Fibroblast of lung (primary cell): ENCODE measurements at regions not wholly inside any gene's neighbourhood (a gene's known extent, or its start where the extent isn't known, plus 50 kb on each side); places are given as distances from the start of the nearest gene placed in this dataset.
A peak's percentile ranks its signal among the peaks of the same experiment; 100 is the strongest.

ENCODE experiments used
- DNase-seq, 2 donors: peaks; one replicate each; pipeline versions ENCODE4 v3.0.0 to v3.0.0-alpha.2; 2010; ENCODE audit warnings: low read depth in 2 of 2
- H2AFZ ChIP-seq: 2 replicates; pipeline ENCODE4 v1.5.1; 2012; ENCODE audit warnings: low read length, control low read depth, inconsistent platforms
- H3K27ac ChIP-seq: 2 replicates; pipeline ENCODE4 v1.5.1; 2011; ENCODE audit warnings: low read length, control low read depth; ENCODE audit not compliant: insufficient read depth
- H3K27me3 ChIP-seq: 2 replicates; pipeline ENCODE4 v1.5.1; 2011; ENCODE audit warnings: mild to moderate bottlenecking, low read length; ENCODE audit not compliant: control insufficient read depth, insufficient read depth
- H3K36me3 ChIP-seq: 2 replicates; pipeline ENCODE4 v1.5.1; 2011; ENCODE audit warnings: low read length; ENCODE audit not compliant: control insufficient read depth, insufficient read depth
- H3K4me1 ChIP-seq: 2 replicates; pipeline ENCODE4 v1.5.1; 2011; ENCODE audit warnings: low read length; ENCODE audit not compliant: control insufficient read depth, insufficient read depth; ENCODE audit errors: extremely low read depth
- H3K4me2 ChIP-seq: 2 replicates; pipeline ENCODE4 v1.5.1; 2011; ENCODE audit warnings: low read length, control low read depth; ENCODE audit not compliant: insufficient read depth; ENCODE audit errors: extremely low read depth
- H3K4me3 ChIP-seq, 4 experiments: fragments of 200-600 bp in 1 of 4; sonication (generic) in 1 of 4; replicated peaks in 1 of 4; 2 replicates each; pipeline ENCODE4 v1.5.1; 2011 to 2016; ENCODE audit warnings: low read length in 4 of 4, low read depth in 3 of 4, mild to moderate bottlenecking in 3 of 4, control low read depth in 2 of 4, inconsistent platforms in 1 of 4, mixed read lengths in 1 of 4; ENCODE audit not compliant: insufficient read depth in 1 of 4; ENCODE audit errors: control extremely low read depth in 1 of 4
- H3K79me2 ChIP-seq: 2 replicates; pipeline ENCODE4 v1.5.1; 2012; ENCODE audit warnings: mild to moderate bottlenecking, low read length, inconsistent platforms; ENCODE audit not compliant: control insufficient read depth, insufficient read depth
- H3K9ac ChIP-seq: 2 replicates; pipeline ENCODE4 v1.5.1; 2011; ENCODE audit warnings: mild to moderate bottlenecking, low read length, control low read depth; ENCODE audit not compliant: insufficient read depth
- H3K9me3 ChIP-seq: 2 replicates; pipeline ENCODE4 v1.5.1; 2012; ENCODE audit warnings: low read depth, low read length; ENCODE audit not compliant: control insufficient read depth, insufficient read depth
- H4K20me1 ChIP-seq: 2 replicates; pipeline ENCODE4 v1.5.1; 2011; ENCODE audit warnings: low read length; ENCODE audit not compliant: control insufficient read depth, insufficient read depth; ENCODE audit errors: extremely low read depth
- CTCF ChIP-seq, 2 donors: IDR thresholded peaks in 1 of 2; conservative IDR thresholded peaks in 1 of 2; 1 replicate in 1 of 2; 2 replicates in 1 of 2; pipeline ENCODE4 v1.5.1; 2011 to 2012; ENCODE audit warnings: low read length in 2 of 2, control low read depth in 1 of 2, inconsistent platforms in 1 of 2, low read depth in 1 of 2, mild to moderate bottlenecking in 1 of 2
- EZH2 ChIP-seq: IDR thresholded peaks from 2 replicates; pipeline ENCODE4 v1.5.1; 2012; ENCODE audit warnings: low read length, control low read depth, mild to moderate bottlenecking; ENCODE audit errors: missing control alignments

GRCh38 chr21:27507695-27508094 is 540.8 kb upstream of the ADAMTS5 start:
- no peak overlapping the region for H3K4me3 ChIP-seq
- no peaks in the 10 kb centered on the region for H3K27me3 ChIP-seq
- H3K4me1 ChIP-seq: peaks cover 3% of the 10 kb centered on the region
- H3K79me2 ChIP-seq: no peaks in the 10 kb centered on the region
- no peak overlapping the region for H2AFZ ChIP-seq
- H3K27ac ChIP-seq: no peak overlapping the region
- H3K4me2 ChIP-seq: no peak overlapping the region
- no peaks in the 10 kb centered on the region for H4K20me1 ChIP-seq
- H3K9me3 ChIP-seq: no peaks in the 10 kb centered on the region
- DNase-seq: no peak
- no peaks in the 10 kb centered on the region for H3K36me3 ChIP-seq
- H3K9ac ChIP-seq: no peak overlapping the region
- TF ChIP-seq EZH2 (no peak), CTCF (conservative IDR thresholded peaks at IDR 0.05 in 1 of 2, IDR thresholded peaks at IDR 0.05 in 1 of 2; ENCODE audit: low read depth in 1 of 2, low read length in 2 of 2) (no peak)

GRCh38 chr21:27505516-27505915 is 538.6 kb upstream of the ADAMTS5 start:
- Histone ChIP-seq H2AFZ (no peak overlapping the region), H3K9me3 (no peaks in the 10 kb centered on the region), H3K36me3 (no peaks in the 10 kb centered on the region), H3K27ac (no peak overlapping the region), H3K79me2 (no peaks in the 10 kb centered on the region), H3K4me1 (peaks cover 3% of the 10 kb centered on the region), H3K9ac (no peak overlapping the region), H4K20me1 (no peaks in the 10 kb centered on the region), H3K27me3 (no peaks in the 10 kb centered on the region), H3K4me3 (no peak overlapping the region), H3K4me2 (no peak overlapping the region)
- TF ChIP-seq CTCF (conservative IDR thresholded peaks at IDR 0.05 in 1 of 2, IDR thresholded peaks at IDR 0.05 in 1 of 2; ENCODE audit: low read depth in 1 of 2, low read length in 2 of 2) (no peak), EZH2 (no peak)
- DNase-seq: peak; percentile 61 to 79

- H3K4me2 ChIP-seq: no peak overlapping the region
- H3K27ac ChIP-seq: no peak overlapping the region
- no peaks in the 10 kb centered on the region for H3K36me3 ChIP-seq
- H2AFZ ChIP-seq: no peak overlapping the region
- no peaks in the 10 kb centered on the region for H4K20me1 ChIP-seq
- no peaks in the 10 kb centered on the region for H3K79me2 ChIP-seq
- H3K4me1 ChIP-seq: peaks cover 5% of the 10 kb centered on the region
- no peak overlapping the region for H3K4me3 ChIP-seq
- H3K27me3 ChIP-seq: no peaks in the 10 kb centered on the region
- no peak for DNase-seq
- TF ChIP-seq CTCF (conservative IDR thresholded peaks at IDR 0.05 in 1 of 2, IDR thresholded peaks at IDR 0.05 in 1 of 2; ENCODE audit: low read depth in 1 of 2, low read length in 2 of 2) (no peak), EZH2 (no peak)
- H3K9ac ChIP-seq: no peak overlapping the region
- H3K9me3 ChIP-seq: no peaks in the 10 kb centered on the region
Measured at GRCh38 chr21:27502801-27503200, 535.9 kb upstream of the ADAMTS5 start.
